Mesodermal cell (in vitro differentiated cells): ENCODE measurements at regions not wholly inside any gene's neighbourhood (a gene's known extent, or its start where the extent isn't known, plus 50 kb on each side); places are given as distances from the start of the nearest gene placed in this dataset.

Experiments
- H3K27ac ChIP-seq: 2 replicates; pipeline ENCODE4 v1.7.0; 2013; ENCODE audit warnings: mild to moderate bottlenecking, low read depth, low read length, moderate library complexity; ENCODE audit not compliant: severe bottlenecking
- H3K36me3 ChIP-seq: 2 replicates; pipeline ENCODE4 v1.7.1; 2013; ENCODE audit warnings: mild to moderate bottlenecking, low read length, moderate library complexity; ENCODE audit not compliant: control insufficient read depth, insufficient read depth
- H3K4me1 ChIP-seq: one replicate; pipeline ENCODE4 v1.7.1; 2013; ENCODE audit warnings: mild to moderate bottlenecking, low read length; ENCODE audit not compliant: insufficient read depth, control insufficient read depth, poor library complexity, severe bottlenecking
- H3K4me3 ChIP-seq: 2 replicates; pipeline ENCODE4 v1.7.0; 2013; ENCODE audit warnings: low read length, control low read depth, mild to moderate bottlenecking; ENCODE audit not compliant: insufficient read depth, poor library complexity, severe bottlenecking; ENCODE audit errors: extremely low read depth
- H3K9me3 ChIP-seq: 2 replicates; pipeline ENCODE4 v1.7.1; 2013; ENCODE audit warnings: mild to moderate bottlenecking, low read length, moderate library complexity; ENCODE audit not compliant: control insufficient read depth
- WGBS, 2 experiments: methylation state at CpG; one replicate each; pipeline ENCODE4 v1.1.5; 2013; ENCODE audit warnings: missing lambda C conversion rate in 2 of 2; ENCODE audit not compliant: insufficient coverage in 2 of 2; 5-methylcytosine and 5-hydroxymethylcytosine counted together

DNA sequence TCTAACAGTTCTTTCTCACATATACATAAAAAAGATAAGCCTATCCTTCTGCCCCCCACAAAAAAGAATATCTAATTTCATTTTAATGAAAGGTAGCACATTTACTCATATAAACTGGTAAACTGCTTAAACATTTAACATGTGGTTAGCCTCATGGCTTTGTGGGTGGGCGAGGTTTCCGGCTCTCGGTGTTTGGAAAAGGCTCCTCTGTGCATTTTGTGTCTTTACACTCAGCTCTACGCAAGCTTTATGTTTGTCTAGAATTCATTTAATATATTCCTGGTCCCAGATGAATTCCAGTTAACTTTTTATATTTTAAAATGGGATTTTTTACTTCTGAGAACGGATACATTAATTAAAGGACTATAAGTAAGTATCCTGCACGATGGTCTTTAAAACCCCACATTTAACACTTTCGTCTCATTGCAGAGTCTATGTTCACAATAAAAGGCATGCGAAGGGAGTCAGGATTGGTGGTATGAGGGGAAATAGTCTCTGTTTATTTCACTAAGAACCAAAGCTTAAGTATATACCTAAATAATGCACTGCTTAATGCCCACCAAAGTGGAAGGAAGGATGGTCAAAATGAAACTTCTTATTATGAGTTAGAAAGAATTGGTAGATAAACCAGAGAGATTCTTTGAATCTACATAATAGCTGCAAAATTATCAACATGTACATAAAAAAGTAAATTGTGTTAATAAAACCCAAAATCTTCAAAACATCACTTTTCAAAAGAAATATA, 197.2 kb downstream of the CRPPA start:
- H3K27ac ChIP-seq, result no peak overlapping the region
- H3K4me3 ChIP-seq, result no peak overlapping the region
- H3K4me1 ChIP-seq, result no peaks in the 10 kb centered on the region
- no peaks in the 10 kb centered on the region for H3K9me3 ChIP-seq
- 100% methylated on average over 1 to 2 of the region's 8 CpGs for WGBS, 2 experiments
- no peaks in the 10 kb centered on the region for H3K36me3 ChIP-seq

DNA sequence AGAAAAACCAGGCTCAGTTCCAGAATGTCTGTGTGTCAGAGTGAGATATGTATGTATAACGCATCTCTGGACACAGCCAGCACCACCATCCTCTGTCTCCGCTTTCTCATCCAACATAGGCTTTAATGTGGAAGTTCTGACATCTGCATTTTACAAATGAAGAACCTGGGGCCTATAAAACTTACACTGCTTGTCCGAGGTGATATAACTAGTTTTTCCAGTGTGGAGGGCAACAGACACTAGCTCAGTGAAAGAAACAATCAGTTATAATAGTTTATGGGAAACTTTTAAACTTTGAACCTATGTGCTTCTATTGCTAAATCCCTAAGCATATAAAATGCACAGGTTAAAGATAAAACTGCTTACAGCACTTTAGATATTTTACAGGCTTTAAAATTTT, 208.7 kb downstream of the CRPPA start:
- H3K4me3 ChIP-seq, result no peak overlapping the region
- H3K36me3 ChIP-seq, result no peaks in the 10 kb centered on the region
- no peak overlapping the region for H3K27ac ChIP-seq
- H3K4me1 ChIP-seq, result no peaks in the 10 kb centered on the region
- 71% methylated on average over 1 of the region's 3 CpGs; no CpG with 5 or more reads in 1 of the 2 experiments for WGBS, 2 experiments
- H3K9me3 ChIP-seq, result no peaks in the 10 kb centered on the region

DNA sequence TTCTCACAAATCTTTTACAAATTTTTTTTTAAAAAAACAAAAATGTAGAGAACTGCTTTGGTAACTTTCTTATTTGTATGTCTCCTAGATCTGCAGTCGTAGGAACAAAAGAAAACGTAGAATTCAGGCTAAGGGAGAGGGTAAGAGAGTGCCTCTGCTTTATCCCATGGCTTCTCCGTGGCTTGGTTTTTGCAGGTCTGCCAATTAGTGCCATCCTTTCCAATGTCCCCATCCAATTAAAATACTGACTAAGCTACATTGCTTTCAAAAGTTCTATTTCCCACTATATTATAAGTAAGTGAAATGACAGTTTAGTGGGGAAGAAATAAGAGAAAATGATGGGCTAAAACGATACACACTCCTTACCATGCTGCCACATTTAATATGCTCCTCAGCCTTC, 209.3 kb downstream of the CRPPA start:
- Histone ChIP-seq H3K36me3 (no peaks in the 10 kb centered on the region), H3K4me3 (no peak overlapping the region), H3K9me3 (no peaks in the 10 kb centered on the region), H3K4me1 (no peaks in the 10 kb centered on the region), H3K27ac (no peak overlapping the region)
- WGBS, 2 experiments, result 100% methylated on average over 1 to 2 of the region's 4 CpGs

DNA sequence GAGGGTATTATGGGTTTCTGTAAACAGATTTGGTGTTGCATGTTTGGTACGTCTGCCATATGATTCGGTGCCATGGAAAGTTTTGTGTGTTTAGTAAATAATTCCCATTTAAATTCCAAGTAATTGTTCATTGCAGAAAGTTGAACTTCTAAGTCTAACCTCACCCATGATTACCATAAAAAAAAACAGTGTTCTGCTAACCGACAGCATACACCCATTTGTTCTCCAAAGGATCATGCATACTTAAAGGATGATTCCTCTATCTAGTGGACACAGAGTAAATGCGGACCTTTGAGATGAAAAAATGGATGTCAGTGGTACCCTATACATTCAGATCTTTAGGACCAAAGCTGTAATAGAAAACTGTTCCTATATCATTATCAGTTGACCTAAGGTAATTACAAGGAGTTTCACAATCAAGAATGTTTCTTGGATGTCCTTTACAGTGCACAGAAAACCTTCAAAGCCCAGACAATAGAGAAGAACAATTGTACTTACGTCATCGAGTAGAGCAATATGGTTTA, 209.9 kb downstream of the CRPPA start:
- 80 to 100% methylated on average over 1 of the region's 6 CpGs for WGBS, 2 experiments
- H3K36me3 ChIP-seq, result no peaks in the 10 kb centered on the region
- H3K4me1 ChIP-seq, result no peaks in the 10 kb centered on the region
- H3K27ac ChIP-seq, result no peak overlapping the region
- H3K4me3 ChIP-seq, result no peak overlapping the region
- H3K9me3 ChIP-seq, result no peaks in the 10 kb centered on the region

DNA sequence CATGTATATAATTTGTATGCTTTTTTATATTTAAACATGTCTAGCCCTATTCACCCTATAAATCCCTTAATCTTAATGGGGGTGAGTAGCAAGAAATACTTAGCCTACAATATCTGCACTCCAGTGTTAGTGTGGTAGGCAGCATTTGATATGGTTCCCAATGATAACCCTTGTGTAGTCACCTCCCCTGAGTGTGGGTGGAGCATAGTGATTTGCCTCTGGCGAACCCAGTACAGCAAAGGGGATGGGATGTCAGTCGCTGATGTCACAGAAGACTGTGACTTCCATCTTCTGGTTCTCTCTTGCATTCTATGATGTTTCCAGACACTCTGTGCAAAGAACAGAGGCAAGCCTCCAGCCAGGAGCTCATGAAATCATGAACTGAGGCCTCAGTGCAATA, 211.2 kb downstream of the CRPPA start:
- 90 to 100% methylated on average over 2 of the region's 2 CpGs for WGBS, 2 experiments

DNA sequence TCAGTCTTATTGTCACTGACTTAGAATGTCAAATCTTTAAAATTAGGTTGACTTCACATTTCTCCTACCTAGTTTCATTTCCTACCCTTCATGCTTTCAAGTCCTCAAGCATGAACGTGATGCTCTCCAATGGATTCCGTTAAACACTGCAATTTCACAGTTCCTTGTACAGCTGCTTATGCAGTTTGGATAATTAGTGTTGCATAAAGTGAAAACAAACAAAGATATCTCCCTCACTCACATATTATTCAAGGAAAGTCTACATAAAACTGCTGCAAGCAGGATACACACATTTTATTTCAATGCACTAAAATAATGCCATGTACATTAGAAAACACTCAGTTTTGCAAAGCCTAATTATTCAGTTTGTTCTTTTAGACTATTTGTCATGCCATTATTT, 214.0 kb downstream of the CRPPA start:
- Histone ChIP-seq H3K4me3 (no peak overlapping the region), H3K36me3 (no peaks in the 10 kb centered on the region), H3K9me3 (no peaks in the 10 kb centered on the region), H3K4me1 (no peaks in the 10 kb centered on the region), H3K27ac (no peak overlapping the region)
- no CpG with 5 or more reads among the region's 2 CpGs for WGBS, 2 experiments

More for the DNA sequence above, 211.2 kb downstream of the CRPPA start:
- no peak overlapping the region for H3K4me3 ChIP-seq
- H3K9me3 ChIP-seq, result no peaks in the 10 kb centered on the region
- no peaks in the 10 kb centered on the region for H3K36me3 ChIP-seq
- H3K27ac ChIP-seq, result no peak overlapping the region
- H3K4me1 ChIP-seq, result no peaks in the 10 kb centered on the region

DNA sequence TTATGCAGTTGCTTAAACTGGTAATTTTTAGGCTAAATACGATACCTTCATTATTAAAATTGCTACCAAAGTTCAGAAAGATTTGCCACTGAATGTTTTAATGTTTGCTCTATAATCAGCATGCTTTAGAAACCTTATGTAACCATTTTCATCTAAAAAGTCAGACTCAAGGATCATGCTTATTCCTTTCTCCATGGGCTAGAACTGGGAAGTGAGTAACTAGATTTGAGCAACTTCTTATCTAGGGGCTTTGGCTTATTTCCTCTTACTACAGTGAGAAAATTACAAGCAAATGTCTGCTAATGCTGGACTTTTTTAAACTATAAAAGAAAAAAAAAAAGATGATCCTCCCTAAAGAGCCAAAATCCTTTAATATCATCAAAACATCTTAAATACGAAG, 215.9 kb downstream of the CRPPA start:
- H3K9me3 ChIP-seq, result no peaks in the 10 kb centered on the region
- no peaks in the 10 kb centered on the region for H3K36me3 ChIP-seq
- no peak overlapping the region for H3K27ac ChIP-seq
- H3K4me3 ChIP-seq, result no peak overlapping the region
- WGBS, 2 experiments, result 100% methylated on average over 1 of the region's 2 CpGs; no CpG with 5 or more reads in 1 of the 2 experiments
- no peaks in the 10 kb centered on the region for H3K4me1 ChIP-seq

DNA sequence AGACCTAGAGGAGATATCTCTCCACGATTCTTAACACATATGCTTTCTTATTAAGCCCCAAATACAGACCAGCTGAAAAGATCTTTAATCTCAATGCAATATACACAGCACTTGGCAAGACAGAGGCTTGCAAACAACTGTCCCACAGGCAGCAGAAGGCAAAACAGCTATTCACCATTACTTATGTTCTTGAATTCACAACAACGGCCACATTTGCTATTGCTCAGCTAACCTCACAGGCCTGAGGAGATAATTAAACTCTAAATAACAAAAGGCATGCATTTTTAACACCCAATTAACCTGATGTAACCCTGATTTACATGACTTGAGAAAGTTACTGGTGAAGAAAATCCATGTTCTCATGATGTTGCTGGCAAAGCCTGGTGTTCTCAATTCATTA, 216.4 kb downstream of the CRPPA start:
- Histone ChIP-seq H3K36me3 (no peaks in the 10 kb centered on the region), H3K4me3 (no peak overlapping the region), H3K4me1 (no peaks in the 10 kb centered on the region), H3K27ac (no peak overlapping the region), H3K9me3 (no peaks in the 10 kb centered on the region)
- whole genome bisulfite sequencing, 2 experiments, result 0 to 100% methylated on average over 1 of the region's 2 CpGs

DNA sequence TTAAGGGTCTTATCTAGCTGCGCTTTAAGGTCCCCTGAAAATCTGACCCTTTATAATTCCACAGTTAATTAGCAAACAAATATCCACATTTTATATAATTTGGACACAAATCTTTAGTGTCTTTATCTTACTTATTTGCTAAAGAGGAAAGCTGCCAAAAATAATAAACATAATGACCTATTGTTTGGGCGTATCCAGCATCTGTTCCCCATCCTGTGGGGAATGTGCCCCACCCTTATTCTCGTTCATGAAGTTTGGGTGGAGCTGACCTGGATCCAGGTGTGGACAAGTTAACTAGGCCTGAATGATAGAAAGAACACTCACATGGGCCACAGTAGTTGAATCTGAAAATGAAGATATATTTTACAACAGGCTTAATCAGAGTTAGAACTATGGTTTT, 218.3 kb downstream of the CRPPA start:
- H3K36me3 ChIP-seq, result no peaks in the 10 kb centered on the region
- no peak overlapping the region for H3K27ac ChIP-seq
- 83 to 100% methylated on average over 1 to 2 of the region's 3 CpGs for whole genome bisulfite sequencing, 2 experiments
- H3K4me3 ChIP-seq, result no peak overlapping the region
- no peaks in the 10 kb centered on the region for H3K9me3 ChIP-seq
- H3K4me1 ChIP-seq, result no peaks in the 10 kb centered on the region

DNA sequence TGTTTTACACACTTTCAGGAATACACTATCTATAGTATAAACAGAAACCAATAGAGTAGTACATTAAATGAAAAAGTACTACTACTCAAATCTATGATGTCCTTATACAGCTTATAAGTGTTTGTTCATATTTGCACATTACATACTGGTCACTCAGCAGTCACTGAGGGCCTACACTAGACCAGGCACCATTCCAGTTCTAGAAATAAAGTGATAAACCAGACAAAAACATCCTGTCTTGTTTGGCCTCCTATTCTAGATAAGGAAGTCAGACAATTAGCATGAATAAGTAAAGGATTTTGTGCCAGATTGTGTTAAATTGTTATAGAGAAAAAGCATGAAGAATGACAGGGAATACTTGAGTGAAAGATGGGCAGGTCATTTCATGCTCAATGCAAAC, 219.0 kb downstream of the CRPPA start:
- Histone ChIP-seq H3K27ac (no peak overlapping the region), H3K36me3 (no peaks in the 10 kb centered on the region), H3K4me1 (no peaks in the 10 kb centered on the region), H3K9me3 (no peaks in the 10 kb centered on the region), H3K4me3 (no peak overlapping the region)

DNA sequence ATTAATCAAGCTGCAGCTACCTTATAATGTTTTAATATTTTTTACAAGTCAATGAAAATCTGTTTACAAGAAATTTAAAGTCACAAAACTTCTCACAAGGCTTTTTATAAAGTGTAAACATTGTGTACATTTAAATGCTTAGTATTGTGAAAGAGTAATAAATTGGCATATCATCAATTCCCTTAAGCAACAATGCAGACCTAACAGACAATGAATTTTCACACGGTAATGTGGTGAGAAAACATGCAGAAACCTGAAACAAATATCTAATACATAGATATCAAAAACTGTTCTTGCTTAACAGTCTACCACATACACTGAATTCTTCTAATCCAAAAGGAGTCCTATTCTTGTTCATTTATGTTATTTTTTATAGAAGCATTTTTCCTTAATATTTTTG, 220.7 kb downstream of the CRPPA start:
- no peak overlapping the region for H3K27ac ChIP-seq
- H3K4me3 ChIP-seq, result no peak overlapping the region
- no peaks in the 10 kb centered on the region for H3K36me3 ChIP-seq
- H3K4me1 ChIP-seq, result no peaks in the 10 kb centered on the region
- H3K9me3 ChIP-seq, result no peaks in the 10 kb centered on the region
- no CpG with 5 or more reads among the region's 1 CpG for WGBS, 2 experiments
